GM21526 (cell line): ENCODE measurements at regions not wholly inside any gene's neighbourhood (a gene's known extent, or its start where the extent isn't known, plus 50 kb on each side); places are given as distances from the start of the nearest gene placed in this dataset.
"Not testable (repeated sequence)": the region's sequence is repeated elsewhere in the genome, so short reads cannot be mapped to it uniquely, and the experiment has no call there.

ENCODE experiments used
- ATAC-seq: cut with Tn5 transposase; IDR thresholded peaks from one replicate; pipeline ENCODE4 v1.9.1; 2021; ENCODE audit warnings: moderate library complexity; ENCODE audit not compliant: unreplicated experiment, low FRiP score

DNA sequence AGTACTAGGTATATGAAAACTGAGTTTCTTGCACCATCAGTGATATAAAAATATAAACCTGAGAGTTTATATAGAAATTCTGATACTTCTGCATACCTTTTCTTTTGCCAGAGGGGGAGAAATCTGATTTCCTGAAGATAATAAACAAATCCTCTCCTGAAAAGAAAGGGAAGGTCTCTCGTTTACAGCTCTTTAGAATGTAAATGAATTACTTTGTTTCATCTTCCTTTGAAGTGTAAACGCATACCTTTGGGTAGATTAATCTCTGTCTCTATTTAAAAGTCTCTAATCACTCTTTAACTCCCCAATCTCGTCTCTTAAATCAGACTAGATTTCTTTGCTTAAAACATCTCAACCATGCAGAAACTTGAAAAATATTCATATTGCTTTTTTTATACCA, 1092.9 kb downstream of the SLITRK5 start:
- no peak for ATAC-seq

DNA sequence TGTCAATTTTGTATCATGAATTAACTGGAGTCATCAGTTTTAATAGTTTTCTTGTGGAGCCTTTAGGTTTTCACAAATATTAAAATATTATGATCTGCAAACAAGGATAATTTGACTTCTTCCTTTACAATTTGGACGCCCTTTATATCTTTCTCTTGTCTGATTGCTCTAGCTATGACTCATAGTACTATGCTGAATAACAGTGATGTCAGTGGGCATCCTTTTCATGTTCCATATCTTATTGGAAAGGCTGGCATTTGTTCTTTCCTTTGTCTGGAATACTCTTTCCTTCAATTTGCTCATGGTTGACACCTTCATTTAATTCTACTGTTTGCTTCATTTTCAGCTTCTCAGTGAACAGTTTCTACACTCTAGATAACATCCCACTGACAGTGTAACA, 1129.3 kb downstream of the SLITRK5 start:
- no peak for ATAC-seq

DNA sequence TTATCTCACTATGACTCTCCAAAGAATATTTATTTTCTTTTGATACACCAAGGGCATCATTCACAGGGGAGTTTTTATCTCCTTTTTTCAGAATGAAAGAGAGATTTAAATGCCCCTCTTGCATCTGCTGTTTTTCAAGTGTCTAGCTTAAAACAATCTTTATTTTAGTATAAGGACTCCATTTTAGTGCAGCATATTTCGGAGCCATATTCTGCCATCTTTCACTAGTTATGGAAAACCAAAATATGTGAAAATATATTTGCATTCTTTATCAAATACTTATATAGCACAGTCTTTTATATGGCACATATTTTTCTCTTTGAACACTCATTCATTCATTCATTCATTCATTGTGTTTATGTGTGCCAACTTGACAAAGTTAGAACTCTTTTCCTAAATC, 1130.2 kb downstream of the SLITRK5 start:
- no peak for ATAC-seq

DNA sequence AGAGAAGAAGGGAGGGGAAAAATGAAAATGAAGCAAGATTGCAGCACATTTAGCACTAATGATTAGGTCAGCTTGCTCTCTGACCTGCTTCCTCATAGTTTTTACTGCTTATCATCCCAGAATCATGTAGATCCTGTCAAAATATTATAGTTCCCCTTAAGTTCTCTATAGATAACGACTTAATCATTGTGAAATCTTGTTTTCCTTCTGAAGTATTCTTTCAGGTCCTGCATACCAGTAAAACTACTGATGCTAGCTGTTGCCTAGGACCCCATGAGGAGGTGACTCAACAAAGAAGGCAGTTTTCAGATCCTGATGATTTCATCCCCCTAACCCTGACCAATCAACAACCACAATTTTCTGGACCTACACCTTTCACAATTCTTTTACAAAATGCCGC, 1131.7 kb downstream of the SLITRK5 start:
- no peak for ATAC-seq

DNA sequence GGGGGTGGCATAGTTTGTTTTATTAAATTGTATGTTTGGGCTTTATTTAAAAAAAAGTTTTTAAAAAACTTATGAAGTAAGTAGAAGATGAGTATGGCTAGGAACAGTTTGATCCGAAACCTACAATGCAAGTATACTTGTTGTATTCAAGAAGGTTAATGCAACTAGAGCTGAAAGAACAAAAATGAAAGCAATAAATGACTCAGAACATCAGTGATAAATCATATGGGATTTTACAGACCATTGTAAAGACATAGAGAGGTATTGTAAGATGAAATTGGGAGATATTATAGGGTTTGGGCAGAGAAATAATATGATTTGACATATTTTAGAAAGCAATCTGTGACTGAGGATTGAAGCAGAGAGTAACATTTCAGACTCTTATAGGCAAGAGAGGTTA, 1135.3 kb downstream of the SLITRK5 start:
- no peak for ATAC-seq

DNA sequence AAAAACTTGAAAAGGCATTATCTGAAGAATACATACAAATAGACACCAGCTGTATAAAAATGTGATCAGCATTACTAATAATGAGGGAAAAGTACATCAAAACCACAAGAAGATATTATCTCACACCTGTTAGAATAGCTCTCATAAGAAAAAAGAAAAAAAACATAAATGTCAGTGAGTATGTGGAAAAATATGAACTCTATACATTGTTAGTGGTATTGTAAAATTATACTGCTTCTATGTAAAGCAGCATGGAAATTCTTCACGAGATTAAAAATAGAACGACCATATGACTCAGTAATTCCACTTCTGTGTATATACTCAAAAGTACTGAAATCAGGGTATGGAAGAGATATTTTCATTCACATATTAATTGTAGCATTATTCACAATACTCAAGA, 1146.4 kb downstream of the SLITRK5 start:
- no peak for ATAC-seq

DNA sequence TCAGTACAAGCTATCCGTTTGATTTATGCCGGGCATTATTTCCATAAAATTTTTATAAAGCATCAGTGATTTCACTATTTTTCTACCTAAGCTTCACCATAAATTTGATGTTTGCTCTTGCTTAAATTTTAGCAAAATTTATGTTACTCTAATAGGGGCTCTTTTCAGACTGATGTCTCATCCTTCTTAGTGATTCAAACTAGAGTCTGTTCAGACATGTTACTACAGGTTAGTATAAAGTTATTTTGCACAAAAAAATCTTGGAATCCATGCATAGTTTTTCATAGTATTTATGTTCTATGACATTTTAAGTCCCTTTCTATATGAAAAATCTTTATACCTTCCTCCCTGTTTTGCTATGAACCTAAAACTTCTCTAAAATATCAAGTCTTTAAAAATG, 1151.9 kb downstream of the SLITRK5 start:
- ATAC-seq: no peak

DNA sequence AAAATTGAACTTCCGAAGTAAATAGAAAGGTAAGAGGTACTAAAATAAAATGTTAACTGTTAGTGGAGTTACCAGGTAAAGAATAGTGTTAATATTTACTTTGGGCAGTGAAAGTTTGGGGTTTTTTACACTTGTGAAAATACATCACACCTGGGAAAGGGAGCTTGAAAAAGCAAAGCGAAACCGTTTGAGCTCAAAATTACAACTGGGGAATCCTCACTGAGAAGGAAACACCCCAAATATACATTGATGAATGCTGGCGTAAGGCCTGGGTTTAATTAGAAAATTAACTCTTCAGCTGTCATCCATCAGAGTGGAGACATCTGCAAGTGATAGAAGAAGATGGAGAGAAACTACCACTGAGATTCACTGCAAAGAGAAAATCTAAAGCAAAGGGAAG, 1153.0 kb downstream of the SLITRK5 start:
- ATAC-seq: no peak

DNA sequence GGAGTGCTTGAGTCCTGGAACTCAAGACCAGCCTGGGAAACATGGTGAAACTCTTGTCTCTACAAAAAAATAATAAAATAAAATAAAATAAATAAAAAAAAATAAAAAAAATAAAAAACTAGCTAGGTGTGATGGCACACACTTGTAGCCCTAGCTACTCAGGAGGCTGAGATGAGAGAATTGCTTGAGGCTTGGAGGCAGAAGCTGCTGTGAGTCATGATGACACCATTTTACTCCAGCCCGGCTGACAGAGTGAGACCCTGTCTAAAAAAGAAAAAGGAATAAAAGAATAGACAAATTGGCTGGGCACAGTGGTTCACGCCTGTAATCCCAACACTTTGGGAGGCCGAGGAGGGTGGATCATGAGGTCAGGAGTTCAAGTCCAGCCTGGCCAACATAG, 1168.9 kb downstream of the SLITRK5 start:
- ATAC-seq: no peak

DNA sequence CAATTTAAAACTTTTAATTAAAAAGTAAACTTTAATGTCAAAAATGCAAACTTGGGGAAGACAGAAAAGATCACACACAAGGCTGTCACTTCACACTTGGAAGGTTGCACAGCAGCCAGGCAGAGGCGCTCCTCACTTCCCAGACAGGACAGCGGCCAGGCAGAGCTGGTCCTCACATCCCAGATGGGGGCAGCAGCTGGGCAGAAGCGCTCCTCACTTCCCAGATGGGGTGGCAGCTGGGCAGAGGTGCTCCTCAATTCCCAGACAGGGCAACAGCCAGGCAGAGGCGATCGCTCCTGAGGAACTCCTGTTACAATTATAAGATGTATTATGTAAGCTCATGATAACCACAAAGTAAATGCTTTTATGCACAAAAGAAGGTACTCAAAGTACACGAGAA, 1181.1 kb downstream of the SLITRK5 start:
- ATAC-seq: not testable (repeated sequence)

DNA sequence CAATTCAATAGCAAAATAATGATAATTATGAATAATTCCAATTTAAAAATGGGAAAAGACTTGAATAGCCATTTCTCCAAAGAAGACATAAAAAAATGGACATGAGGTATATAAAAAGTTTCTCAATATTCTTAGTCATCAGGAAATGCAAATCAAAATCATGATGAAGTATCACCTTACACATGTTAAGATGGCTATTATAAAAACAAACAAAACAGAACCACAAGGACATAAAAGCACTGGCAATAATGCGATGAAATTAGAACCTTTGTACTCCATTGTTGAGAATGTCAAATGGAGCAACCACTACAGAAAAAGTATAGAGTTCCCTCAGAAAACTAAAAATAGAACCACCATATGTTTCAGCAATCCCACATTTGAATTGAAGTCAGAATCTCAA, 1186.1 kb downstream of the SLITRK5 start:
- no peak for ATAC-seq

DNA sequence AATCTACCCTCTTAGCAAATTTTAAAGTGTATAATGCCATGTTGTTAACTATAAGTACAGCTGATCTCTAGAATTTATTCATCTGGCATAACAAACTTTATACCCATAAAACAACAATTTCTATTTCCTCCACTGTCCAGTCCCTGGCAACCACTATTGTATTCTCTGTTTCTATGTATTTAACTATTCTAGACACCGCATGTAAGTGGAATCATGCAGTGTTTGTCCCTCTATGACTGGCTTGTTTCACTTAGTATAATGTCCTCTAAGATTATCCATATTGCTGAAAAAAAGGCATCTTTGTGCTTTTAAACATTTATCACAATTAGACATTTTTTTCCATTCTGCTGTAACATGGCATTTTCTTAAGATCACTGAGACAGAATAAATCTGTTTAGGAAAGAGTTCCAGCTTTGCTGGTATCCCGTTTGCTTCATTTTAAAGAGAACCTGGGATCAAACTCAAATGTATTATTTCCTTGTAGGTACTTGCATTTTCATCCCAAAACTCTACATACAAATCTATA, 1191.0 kb downstream of the SLITRK5 start:
- ATAC-seq: no peak

DNA sequence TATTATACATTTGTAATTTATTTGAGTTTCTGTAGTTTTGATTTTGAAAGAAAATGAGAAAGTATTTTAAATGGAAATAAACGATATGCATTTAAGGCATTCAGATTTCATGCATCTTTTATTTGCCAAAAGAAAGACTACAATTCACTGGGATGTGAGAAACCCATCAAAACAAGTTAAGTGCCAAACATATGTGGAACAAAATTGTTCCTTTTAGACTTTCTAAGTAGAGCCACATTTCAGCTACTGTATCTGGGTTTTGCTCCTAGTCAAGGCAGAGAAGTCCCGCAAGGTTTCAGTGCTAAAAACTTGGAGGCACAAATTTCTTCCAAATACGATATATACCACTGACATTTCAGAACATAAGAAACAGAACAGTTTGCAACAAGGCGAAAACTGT, 1191.9 kb downstream of the SLITRK5 start:
- ATAC-seq: no peak

DNA sequence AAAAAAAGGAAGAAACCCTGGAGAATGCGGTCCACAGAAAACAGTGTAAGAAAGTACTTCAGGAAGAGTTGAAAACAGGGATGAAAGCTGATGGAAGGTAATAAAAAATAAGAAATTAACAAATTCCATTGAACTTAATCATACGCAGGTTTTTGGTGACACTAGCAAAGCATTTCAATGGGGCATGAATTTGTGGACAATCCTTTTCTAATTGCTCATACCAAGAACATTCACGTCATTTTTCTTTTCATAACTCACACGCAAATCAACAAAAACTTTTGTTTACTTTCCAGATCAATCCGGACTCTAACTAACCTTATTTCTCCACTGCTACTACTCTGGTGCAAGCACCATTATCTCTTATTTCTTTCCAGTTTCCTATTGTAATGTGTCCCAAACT, 1195.0 kb downstream of the SLITRK5 start:
- no peak for ATAC-seq

DNA sequence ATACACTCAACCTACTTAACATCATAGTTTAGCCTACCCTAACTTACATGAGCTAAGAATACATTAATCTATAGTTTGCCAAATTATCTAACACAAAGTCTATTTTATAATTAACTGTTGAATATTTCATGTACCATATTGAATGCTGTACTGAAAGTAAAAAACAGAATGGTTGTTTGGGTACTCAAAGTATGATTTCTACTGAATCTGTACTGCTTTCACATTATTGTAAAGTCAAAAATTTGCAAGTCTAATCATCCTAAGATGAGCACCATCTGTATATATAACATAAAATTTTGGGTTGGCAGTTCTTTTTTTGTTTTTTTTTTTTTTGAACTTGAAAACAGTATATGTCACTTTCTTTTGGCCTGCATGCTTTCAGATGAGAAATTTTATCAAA, 1212.6 kb downstream of the SLITRK5 start:
- no peak for ATAC-seq

DNA sequence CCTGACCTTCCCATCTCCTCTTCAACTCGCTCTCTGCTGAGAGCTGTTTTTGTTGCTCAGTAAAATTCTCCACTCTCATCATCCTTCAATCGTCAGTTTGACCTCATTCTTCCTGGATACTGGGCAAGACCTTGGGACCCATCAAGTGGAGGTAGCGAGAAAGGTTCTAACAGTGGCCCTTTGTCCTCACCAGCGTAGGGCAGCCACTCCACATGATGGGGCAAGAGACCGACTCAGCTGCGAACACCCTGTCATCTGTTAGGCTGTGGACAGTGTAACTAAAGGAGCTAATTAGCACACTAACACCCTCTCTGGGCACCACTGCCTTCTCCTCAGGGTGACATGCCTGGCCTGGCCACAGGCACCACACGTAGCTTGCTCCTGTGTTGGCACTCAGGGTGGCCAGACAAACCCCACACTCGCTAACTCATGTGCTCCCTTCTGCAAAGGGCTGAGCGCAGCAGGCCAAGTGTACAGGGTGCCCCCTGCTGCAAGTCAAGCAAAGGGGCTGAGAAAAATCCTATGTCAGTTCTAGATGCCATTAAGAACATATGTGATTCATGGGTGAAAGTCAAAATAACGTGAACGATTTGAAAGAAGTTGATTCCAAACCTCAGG, 1216.0 kb downstream of the SLITRK5 start:
- ATAC-seq: no peak

DNA sequence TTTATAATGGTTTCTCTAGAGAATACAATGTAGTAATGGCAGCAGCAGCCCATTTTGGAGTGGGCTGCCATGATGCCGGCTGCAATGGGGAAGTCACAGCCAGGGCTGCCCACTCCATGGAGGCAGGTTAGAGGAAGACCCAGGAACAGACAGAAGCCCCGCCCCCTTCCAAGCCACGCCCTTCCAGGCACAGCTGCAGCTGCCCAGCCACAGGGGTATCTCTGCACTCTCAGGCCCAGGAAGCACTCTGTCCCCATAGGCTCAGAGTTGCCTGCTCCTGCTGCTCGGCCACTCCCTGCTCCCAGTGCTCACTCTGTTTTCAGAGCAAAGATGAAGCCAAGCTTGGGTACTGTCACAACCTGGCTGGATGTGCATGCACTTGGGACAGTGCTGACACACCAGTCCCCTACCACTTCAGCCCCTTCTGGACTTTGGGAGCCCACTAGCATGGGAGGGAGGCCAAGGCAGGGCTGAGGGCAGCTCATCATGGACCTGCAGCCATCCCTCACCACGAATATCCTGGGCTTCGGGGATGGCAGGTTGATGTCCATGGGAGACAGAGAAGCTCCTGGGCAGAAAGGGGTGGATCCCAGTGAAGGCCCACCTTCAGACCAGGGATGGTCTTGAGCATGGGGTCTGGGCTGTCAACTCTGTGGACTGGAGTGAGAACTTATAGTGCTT, 1224.2 kb downstream of the SLITRK5 start:
- no peak for ATAC-seq

DNA sequence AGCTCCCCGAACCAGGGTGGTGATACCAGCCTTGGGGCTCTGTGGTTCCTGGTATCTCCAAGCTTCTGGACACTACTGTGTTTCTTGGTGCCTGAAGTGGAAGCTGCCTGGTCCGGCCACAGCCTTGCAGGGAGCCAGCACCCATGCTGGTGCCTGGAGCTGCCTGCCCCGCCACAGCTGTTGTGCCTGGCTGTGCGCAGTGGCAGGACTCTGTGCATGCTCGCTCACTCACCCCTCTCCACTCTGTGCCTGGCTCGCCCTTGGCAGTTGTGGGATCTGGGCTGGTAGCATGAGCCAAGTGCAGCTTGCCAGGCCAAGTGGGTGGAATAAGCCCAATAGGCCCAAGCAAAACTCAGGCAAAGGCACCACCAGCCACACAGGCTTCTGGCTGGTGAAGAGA, 1225.3 kb downstream of the SLITRK5 start:
- no peak for ATAC-seq

DNA sequence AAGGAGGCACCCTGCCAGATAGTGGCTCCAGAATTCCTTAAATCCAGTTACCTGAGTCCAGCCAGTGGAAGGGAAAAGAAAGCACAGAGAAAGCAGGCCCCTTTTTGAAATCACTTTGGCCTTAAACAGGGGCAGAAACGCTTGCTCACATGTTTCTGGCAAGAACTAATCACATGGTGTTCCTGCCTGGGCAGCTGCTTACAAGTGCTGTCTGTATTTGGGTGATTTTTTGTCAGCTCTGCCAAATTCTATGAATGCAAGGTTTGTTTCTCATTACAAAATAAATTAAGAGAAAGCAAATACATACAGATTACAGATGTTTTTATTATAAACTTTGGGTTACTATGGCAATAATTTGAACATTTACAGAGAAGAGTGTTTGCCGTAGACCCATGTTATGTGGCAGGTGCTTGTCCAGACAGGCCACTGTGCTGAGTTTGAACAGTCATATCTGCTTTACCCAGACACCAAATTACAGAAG, 1237.8 kb downstream of the SLITRK5 start:
- ATAC-seq: no peak

DNA sequence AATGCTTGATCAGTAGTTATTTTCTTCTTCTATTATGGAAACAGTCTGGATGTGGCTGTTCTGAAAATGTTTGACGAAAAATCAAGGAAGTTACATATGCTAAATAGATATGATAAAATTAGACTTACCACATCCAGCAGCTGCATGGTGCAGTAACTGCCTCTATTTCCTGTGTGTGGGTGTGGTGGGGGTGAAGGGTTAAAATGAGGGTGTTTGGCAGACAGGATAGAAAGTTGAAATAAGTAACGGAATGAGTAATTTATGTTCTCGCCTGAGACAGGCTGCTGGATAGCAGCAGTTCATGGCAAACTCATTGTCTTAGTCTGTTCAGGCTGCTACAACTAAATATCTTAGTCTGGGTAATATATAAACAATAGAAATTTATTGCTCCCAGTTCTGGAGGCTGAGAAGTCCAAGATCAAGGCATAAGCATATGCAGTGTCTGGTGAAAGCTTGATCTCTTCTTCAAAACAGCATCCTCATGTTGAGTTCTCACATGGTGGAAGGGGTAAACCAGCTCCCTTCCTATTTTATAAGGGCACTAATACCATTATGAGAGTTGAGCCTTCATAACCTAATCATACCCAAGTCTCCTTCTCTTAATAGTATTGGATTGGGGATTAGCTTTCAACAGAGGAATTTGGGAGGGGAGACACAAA, 1248.9 kb downstream of the SLITRK5 start:
- peak; percentile 78 for ATAC-seq

DNA sequence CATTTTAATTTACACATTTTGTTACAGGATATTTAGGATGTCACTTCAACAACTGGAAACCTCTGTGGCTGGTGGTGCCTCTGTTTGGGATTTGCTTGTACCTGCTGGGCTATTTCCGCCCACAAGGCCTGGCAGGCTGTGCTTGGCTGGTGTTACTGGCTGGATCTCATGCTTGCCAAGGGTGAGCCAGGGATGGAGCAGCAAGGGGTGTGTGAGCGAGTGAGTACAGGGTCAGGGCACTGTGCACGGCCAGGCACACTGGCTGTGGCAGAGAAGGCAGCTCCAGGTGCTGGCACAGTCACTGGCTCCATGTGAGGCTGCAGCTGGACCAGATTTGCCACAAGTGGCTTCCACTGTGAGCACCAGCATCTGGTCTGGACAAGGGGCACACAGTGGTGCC, 1254.8 kb downstream of the SLITRK5 start:
- ATAC-seq: no peak
